WTC11 (cell line): ENCODE measurements at regions not wholly inside any gene's neighbourhood (a gene's known extent, or its start where the extent isn't known, plus 50 kb on each side); places are given as distances from the start of the nearest gene placed in this dataset.
"Not testable (repeated sequence)": the region's sequence is repeated elsewhere in the genome, so short reads cannot be mapped to it uniquely, and the experiment has no call there.

ENCODE experiments used
- ATAC-seq: fragments of 200-7000 bp; cut with Tn5 transposase; 2 replicates; pipeline ENCODE4 v1.10.0; 2021; ENCODE audit warnings: mild to moderate bottlenecking, moderate library complexity
- CTCF ChIA-PET: fragments of 300-600 bp; sonication (Branson Sonifier 250); formaldehyde crosslinking; loops from one replicate; lab custom pipeline; 2021; ENCODE audit warnings: antibody characterized with exemption; lab: Charles Lee
- POLR2A ChIA-PET: fragments of 350-600 bp; sonication (Branson Sonifier 250); formaldehyde crosslinking; loops from one replicate; lab custom pipeline; 2021; ENCODE audit warnings: antibody characterized with exemption; lab: Charles Lee
- DNase-seq: peaks from one replicate; pipeline ENCODE4 v3.0.0; 2021; ENCODE audit warnings: low spot score
- H3K27ac Mint-ChIP-seq: 2 replicates; pipeline ENCODE4 v1.8.0; 2021; ENCODE audit warnings: mixed read lengths
- H3K27me3 Mint-ChIP-seq: 2 replicates; pipeline ENCODE4 v1.8.0; 2021; ENCODE audit warnings: low read depth, mild to moderate bottlenecking, moderate library complexity, mixed read lengths
- H3K36me3 Mint-ChIP-seq: 2 replicates; pipeline ENCODE4 v1.8.0; 2021; ENCODE audit warnings: mixed read lengths
- H3K4me1 Mint-ChIP-seq: 2 replicates; pipeline ENCODE4 v1.8.0; 2022; ENCODE audit warnings: mixed read lengths
- H3K4me3 Mint-ChIP-seq: 2 replicates; pipeline ENCODE4 v1.8.0; 2021; ENCODE audit warnings: mild to moderate bottlenecking, moderate library complexity, mixed read lengths
- H3K9me3 Mint-ChIP-seq: 2 replicates; pipeline ENCODE4 v1.8.0; 2021; ENCODE audit warnings: mixed read lengths
- ELF4 ChIP-seq: sonication (generic); formaldehyde crosslinking; IDR thresholded peaks from 2 replicates; pipeline ENCODE4 v1.8.1; 2022; ENCODE audit warnings: low read depth, mild to moderate bottlenecking, moderate library complexity, missing genetic modification reagents
- ESRRA ChIP-seq: sonication (generic); formaldehyde crosslinking; IDR thresholded peaks from 2 replicates; pipeline ENCODE4 v1.8.1; 2022; ENCODE audit warnings: mild to moderate bottlenecking, missing genetic modification reagents, borderline replicate concordance
- GABPB1 ChIP-seq: sonication (generic); formaldehyde crosslinking; IDR thresholded peaks from 2 replicates; pipeline ENCODE4 v1.8.1; 2023; ENCODE audit warnings: mild to moderate bottlenecking, missing genetic modification reagents
- NFE2L1 ChIP-seq: sonication (generic); formaldehyde crosslinking; IDR thresholded peaks from 2 replicates; pipeline ENCODE4 v1.8.1; 2023; ENCODE audit warnings: missing genetic modification reagents
- RORB ChIP-seq: fragments of 250-450 bp; sonication (Bioruptor Pico); IDR thresholded peaks from 2 replicates; pipeline ENCODE4 v1.9.0; 2021; ENCODE audit warnings: mild to moderate bottlenecking
- TEAD1 ChIP-seq: sonication (generic); formaldehyde crosslinking; IDR thresholded peaks from 2 replicates; pipeline ENCODE4 v1.8.0; 2022; ENCODE audit warnings: mild to moderate bottlenecking, missing genetic modification reagents
- ZNF138 ChIP-seq: sonication (generic); formaldehyde crosslinking; conservative IDR thresholded peaks from 2 replicates; pipeline ENCODE4 v1.8.1; 2022; ENCODE audit warnings: mild to moderate bottlenecking, moderate library complexity, missing genetic modification reagents
- ZNF219 ChIP-seq: sonication (generic); formaldehyde crosslinking; IDR thresholded peaks from 2 replicates; pipeline ENCODE4 v1.8.0; 2023; ENCODE audit warnings: missing genetic modification reagents, mild to moderate bottlenecking, borderline replicate concordance
- TF ChIP-seq, protein P1 (sequence below): sonication (generic); formaldehyde crosslinking; IDR thresholded peaks from 2 replicates; pipeline ENCODE4 v1.8.0; 2023; ENCODE audit warnings: mild to moderate bottlenecking, missing genetic modification reagents
- TF ChIP-seq, protein P2 (sequence below): sonication (generic); formaldehyde crosslinking; IDR thresholded peaks from 2 replicates; pipeline ENCODE4 v1.8.1; 2022; ENCODE audit warnings: low read depth, mild to moderate bottlenecking, moderate library complexity, missing genetic modification reagents, borderline replicate concordance
- TF ChIP-seq, protein P3 (sequence below): sonication (generic); formaldehyde crosslinking; IDR thresholded peaks from 2 replicates; pipeline ENCODE4 v1.8.1; 2023; ENCODE audit warnings: mild to moderate bottlenecking, missing genetic modification reagents, moderate library complexity
- TF ChIP-seq, protein P4 (sequence below): fragments of 250-450 bp; sonication (Bioruptor Pico); IDR thresholded peaks from 2 replicates; pipeline ENCODE4 v1.9.0; 2021; ENCODE audit warnings: mild to moderate bottlenecking
- TF ChIP-seq, protein P5 (sequence below): sonication (generic); formaldehyde crosslinking; conservative IDR thresholded peaks from 2 replicates; pipeline ENCODE4 v1.8.1; 2022; ENCODE audit warnings: mild to moderate bottlenecking, missing genetic modification reagents
- TF ChIP-seq, protein P6 (sequence below): fragments of 200-600 bp; IDR thresholded peaks from 2 replicates; pipeline ENCODE4 v1.8.0; 2022; ENCODE audit warnings: antibody characterized with exemption
- TF ChIP-seq, protein P7 (sequence below): sonication (generic); formaldehyde crosslinking; IDR thresholded peaks from 2 replicates; pipeline ENCODE4 v1.8.0; 2023; ENCODE audit warnings: missing genetic modification reagents, mild to moderate bottlenecking, borderline replicate concordance
- TF ChIP-seq, protein P8 (sequence below): fragments of 250-450 bp; sonication (Bioruptor Pico); IDR thresholded peaks from 2 replicates; pipeline ENCODE4 v1.8.0; 2021; ENCODE audit warnings: mild to moderate bottlenecking
- TF ChIP-seq, protein P9 (sequence below): sonication (generic); formaldehyde crosslinking; IDR thresholded peaks from 2 replicates; pipeline ENCODE4 v1.8.1; 2023; ENCODE audit warnings: mild to moderate bottlenecking, missing genetic modification reagents, moderate library complexity

DNA sequence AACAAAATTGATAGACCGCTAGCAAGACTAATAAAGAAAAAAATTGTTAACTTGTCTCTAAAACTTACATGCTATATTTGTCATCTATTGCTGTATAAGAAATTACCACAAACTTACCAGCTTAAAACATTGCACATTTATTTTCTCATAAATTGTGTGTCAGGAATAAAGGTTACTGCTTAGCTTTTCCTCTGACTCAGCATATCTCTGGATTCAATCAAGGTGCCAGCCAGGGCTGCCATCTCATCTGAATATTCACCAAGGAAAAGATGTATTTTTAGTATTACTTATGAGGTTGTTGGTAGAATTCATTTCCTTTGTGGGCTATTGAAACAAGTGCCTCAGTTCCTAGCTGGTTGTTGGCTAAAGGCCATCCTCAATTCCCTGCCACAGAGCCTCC, 912.6 kb upstream of the NEGR1 start:
- no peaks in the 10 kb centered on the region for H3K27me3 Mint-ChIP-seq
- POLR2A ChIA-PET = interaction anchor here (0.6 kb wide), 1 partner anchor 202 kb away, joined by 3 read pairs; no protein-coding TSS in a partner anchor
- H3K4me1 Mint-ChIP-seq = no peaks in the 10 kb centered on the region
- H3K27ac Mint-ChIP-seq = no peak overlapping the region
- H3K4me3 Mint-ChIP-seq = no peak overlapping the region
- no peak for DNase-seq
- peaks cover 22% of the 10 kb centered on the region for H3K9me3 Mint-ChIP-seq
- no peak for ATAC-seq
- TF ChIP-seq, protein P1, sequence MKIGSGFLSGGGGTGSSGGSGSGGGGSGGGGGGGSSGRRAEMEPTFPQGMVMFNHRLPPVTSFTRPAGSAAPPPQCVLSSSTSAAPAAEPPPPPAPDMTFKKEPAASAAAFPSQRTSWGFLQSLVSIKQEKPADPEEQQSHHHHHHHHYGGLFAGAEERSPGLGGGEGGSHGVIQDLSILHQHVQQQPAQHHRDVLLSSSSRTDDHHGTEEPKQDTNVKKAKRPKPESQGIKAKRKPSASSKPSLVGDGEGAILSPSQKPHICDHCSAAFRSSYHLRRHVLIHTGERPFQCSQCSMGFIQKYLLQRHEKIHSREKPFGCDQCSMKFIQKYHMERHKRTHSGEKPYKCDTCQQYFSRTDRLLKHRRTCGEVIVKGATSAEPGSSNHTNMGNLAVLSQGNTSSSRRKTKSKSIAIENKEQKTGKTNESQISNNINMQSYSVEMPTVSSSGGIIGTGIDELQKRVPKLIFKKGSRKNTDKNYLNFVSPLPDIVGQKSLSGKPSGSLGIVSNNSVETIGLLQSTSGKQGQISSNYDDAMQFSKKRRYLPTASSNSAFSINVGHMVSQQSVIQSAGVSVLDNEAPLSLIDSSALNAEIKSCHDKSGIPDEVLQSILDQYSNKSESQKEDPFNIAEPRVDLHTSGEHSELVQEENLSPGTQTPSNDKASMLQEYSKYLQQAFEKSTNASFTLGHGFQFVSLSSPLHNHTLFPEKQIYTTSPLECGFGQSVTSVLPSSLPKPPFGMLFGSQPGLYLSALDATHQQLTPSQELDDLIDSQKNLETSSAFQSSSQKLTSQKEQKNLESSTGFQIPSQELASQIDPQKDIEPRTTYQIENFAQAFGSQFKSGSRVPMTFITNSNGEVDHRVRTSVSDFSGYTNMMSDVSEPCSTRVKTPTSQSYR (CRISPR knock-in tag) = no peak
- TF ChIP-seq, protein P2, sequence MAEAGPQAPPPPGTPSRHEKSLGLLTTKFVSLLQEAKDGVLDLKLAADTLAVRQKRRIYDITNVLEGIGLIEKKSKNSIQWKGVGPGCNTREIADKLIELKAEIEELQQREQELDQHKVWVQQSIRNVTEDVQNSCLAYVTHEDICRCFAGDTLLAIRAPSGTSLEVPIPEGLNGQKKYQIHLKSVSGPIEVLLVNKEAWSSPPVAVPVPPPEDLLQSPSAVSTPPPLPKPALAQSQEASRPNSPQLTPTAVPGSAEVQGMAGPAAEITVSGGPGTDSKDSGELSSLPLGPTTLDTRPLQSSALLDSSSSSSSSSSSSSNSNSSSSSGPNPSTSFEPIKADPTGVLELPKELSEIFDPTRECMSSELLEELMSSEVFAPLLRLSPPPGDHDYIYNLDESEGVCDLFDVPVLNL (CRISPR knock-in tag) = no peak
- no peak for TF ChIP-seq TEAD1 (CRISPR knock-in tag)
- TF ChIP-seq, protein P3, sequence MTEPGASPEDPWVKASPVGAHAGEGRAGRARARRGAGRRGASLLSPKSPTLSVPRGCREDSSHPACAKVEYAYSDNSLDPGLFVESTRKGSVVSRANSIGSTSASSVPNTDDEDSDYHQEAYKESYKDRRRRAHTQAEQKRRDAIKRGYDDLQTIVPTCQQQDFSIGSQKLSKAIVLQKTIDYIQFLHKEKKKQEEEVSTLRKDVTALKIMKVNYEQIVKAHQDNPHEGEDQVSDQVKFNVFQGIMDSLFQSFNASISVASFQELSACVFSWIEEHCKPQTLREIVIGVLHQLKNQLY (CRISPR knock-in tag) = no peak
- TF ChIP-seq, protein P4, sequence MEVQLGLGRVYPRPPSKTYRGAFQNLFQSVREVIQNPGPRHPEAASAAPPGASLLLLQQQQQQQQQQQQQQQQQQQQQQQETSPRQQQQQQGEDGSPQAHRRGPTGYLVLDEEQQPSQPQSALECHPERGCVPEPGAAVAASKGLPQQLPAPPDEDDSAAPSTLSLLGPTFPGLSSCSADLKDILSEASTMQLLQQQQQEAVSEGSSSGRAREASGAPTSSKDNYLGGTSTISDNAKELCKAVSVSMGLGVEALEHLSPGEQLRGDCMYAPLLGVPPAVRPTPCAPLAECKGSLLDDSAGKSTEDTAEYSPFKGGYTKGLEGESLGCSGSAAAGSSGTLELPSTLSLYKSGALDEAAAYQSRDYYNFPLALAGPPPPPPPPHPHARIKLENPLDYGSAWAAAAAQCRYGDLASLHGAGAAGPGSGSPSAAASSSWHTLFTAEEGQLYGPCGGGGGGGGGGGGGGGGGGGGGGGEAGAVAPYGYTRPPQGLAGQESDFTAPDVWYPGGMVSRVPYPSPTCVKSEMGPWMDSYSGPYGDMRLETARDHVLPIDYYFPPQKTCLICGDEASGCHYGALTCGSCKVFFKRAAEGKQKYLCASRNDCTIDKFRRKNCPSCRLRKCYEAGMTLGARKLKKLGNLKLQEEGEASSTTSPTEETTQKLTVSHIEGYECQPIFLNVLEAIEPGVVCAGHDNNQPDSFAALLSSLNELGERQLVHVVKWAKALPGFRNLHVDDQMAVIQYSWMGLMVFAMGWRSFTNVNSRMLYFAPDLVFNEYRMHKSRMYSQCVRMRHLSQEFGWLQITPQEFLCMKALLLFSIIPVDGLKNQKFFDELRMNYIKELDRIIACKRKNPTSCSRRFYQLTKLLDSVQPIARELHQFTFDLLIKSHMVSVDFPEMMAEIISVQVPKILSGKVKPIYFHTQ (CRISPR knock-in tag) = no peak
- TF ChIP-seq, protein P5, sequence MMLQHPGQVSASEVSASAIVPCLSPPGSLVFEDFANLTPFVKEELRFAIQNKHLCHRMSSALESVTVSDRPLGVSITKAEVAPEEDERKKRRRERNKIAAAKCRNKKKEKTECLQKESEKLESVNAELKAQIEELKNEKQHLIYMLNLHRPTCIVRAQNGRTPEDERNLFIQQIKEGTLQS (CRISPR knock-in tag) = no peak
- TF ChIP-seq, protein P6, sequence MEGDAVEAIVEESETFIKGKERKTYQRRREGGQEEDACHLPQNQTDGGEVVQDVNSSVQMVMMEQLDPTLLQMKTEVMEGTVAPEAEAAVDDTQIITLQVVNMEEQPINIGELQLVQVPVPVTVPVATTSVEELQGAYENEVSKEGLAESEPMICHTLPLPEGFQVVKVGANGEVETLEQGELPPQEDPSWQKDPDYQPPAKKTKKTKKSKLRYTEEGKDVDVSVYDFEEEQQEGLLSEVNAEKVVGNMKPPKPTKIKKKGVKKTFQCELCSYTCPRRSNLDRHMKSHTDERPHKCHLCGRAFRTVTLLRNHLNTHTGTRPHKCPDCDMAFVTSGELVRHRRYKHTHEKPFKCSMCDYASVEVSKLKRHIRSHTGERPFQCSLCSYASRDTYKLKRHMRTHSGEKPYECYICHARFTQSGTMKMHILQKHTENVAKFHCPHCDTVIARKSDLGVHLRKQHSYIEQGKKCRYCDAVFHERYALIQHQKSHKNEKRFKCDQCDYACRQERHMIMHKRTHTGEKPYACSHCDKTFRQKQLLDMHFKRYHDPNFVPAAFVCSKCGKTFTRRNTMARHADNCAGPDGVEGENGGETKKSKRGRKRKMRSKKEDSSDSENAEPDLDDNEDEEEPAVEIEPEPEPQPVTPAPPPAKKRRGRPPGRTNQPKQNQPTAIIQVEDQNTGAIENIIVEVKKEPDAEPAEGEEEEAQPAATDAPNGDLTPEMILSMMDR = no peak
- TF ChIP-seq ZNF219 (CRISPR knock-in tag) = no peak
- no peak for TF ChIP-seq ZNF138
- TF ChIP-seq, protein P7, sequence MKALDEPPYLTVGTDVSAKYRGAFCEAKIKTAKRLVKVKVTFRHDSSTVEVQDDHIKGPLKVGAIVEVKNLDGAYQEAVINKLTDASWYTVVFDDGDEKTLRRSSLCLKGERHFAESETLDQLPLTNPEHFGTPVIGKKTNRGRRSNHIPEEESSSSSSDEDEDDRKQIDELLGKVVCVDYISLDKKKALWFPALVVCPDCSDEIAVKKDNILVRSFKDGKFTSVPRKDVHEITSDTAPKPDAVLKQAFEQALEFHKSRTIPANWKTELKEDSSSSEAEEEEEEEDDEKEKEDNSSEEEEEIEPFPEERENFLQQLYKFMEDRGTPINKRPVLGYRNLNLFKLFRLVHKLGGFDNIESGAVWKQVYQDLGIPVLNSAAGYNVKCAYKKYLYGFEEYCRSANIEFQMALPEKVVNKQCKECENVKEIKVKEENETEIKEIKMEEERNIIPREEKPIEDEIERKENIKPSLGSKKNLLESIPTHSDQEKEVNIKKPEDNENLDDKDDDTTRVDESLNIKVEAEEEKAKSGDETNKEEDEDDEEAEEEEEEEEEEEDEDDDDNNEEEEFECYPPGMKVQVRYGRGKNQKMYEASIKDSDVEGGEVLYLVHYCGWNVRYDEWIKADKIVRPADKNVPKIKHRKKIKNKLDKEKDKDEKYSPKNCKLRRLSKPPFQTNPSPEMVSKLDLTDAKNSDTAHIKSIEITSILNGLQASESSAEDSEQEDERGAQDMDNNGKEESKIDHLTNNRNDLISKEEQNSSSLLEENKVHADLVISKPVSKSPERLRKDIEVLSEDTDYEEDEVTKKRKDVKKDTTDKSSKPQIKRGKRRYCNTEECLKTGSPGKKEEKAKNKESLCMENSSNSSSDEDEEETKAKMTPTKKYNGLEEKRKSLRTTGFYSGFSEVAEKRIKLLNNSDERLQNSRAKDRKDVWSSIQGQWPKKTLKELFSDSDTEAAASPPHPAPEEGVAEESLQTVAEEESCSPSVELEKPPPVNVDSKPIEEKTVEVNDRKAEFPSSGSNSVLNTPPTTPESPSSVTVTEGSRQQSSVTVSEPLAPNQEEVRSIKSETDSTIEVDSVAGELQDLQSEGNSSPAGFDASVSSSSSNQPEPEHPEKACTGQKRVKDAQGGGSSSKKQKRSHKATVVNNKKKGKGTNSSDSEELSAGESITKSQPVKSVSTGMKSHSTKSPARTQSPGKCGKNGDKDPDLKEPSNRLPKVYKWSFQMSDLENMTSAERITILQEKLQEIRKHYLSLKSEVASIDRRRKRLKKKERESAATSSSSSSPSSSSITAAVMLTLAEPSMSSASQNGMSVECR (CRISPR knock-in tag) = no peak
- no peak for TF ChIP-seq ELF4 (CRISPR knock-in tag)
- TF ChIP-seq RORB (CRISPR knock-in tag) = no peak
- TF ChIP-seq, protein P8, sequence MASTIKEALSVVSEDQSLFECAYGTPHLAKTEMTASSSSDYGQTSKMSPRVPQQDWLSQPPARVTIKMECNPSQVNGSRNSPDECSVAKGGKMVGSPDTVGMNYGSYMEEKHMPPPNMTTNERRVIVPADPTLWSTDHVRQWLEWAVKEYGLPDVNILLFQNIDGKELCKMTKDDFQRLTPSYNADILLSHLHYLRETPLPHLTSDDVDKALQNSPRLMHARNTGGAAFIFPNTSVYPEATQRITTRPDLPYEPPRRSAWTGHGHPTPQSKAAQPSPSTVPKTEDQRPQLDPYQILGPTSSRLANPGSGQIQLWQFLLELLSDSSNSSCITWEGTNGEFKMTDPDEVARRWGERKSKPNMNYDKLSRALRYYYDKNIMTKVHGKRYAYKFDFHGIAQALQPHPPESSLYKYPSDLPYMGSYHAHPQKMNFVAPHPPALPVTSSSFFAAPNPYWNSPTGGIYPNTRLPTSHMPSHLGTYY (CRISPR knock-in tag) = no peak
- no peak for TF ChIP-seq NFE2L1
- TF ChIP-seq, protein P9, sequence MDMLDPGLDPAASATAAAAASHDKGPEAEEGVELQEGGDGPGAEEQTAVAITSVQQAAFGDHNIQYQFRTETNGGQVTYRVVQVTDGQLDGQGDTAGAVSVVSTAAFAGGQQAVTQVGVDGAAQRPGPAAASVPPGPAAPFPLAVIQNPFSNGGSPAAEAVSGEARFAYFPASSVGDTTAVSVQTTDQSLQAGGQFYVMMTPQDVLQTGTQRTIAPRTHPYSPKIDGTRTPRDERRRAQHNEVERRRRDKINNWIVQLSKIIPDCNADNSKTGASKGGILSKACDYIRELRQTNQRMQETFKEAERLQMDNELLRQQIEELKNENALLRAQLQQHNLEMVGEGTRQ = no peak
- TF ChIP-seq ESRRA = no peak
- TF ChIP-seq GABPB1 (CRISPR knock-in tag) = no peak
- CTCF ChIA-PET = no interaction called here
- H3K36me3 Mint-ChIP-seq = peaks cover 3% of the 10 kb centered on the region; the same call in 1 of the 2 replicates

DNA sequence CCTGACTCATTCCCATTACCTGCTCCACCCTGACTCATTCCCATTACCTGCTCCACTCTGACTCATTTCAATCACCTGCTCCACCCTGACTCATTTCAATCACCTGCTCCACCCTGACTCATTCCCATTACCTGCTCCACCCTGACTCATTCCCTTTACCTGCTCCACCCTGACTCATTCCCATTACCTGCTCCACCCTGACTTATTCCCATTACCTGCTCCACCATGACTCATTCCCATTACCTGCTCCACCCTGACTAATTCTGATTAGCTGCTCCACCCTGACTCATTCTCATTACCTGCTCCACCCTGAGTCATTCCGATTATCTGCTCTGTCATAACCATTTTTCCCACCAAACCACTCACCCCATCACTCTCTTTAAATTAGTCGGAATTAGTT, 901.2 kb upstream of the NEGR1 start:
- H3K36me3 Mint-ChIP-seq, H3K27ac Mint-ChIP-seq, H3K27me3 Mint-ChIP-seq, H3K4me3 Mint-ChIP-seq, H3K4me1 Mint-ChIP-seq, DNase-seq, ATAC-seq, POLR2A ChIA-PET, H3K9me3 Mint-ChIP-seq, CTCF ChIA-PET: not testable (repeated sequence)
